ENCODE measurements at regions not wholly inside any gene's neighbourhood (a gene's known extent, or its start where the extent isn't known, plus 50 kb on each side); places are given as distances from the start of the nearest gene placed in this dataset.

DNA sequence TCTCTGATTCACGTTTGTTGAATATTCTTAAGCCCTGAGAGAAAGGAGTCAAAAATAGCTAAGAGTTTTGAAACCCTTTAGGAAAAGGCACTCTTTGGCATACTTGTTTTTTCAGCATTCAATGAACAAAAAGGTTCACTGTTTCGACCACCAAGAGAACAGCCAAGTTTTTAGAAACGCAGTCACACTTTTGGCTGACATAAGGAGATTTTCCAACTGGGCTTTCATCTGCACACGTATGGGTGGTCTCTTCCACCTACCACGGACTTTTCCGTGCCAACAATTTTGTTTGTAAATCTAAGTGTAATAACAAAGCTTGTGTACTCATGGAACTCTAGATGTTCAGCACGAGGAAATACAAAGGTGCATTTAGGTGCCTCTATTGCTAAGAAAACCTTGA, 270.3 kb downstream of the WDR11 start:
- Histone ChIP-seq H3K9me2 (ENCODE audit: insufficient read depth) (peaks cover 6% of the 10 kb centered on the region; the same call in 1 of the 2 replicates), H3K79me2 (replicated peaks; ENCODE audit: insufficient read depth) (no peaks in the 10 kb centered on the region), H3F3A (replicated peaks; ENCODE audit: low read depth) (no peaks in the 10 kb centered on the region), H3K4me2 (no peak overlapping the region), H2AFZ (no peak overlapping the region), H3K27me3 (ENCODE audit: insufficient read depth) (no peaks in the 10 kb centered on the region), H3K36me3 (ENCODE audit: insufficient read depth) (no peaks in the 10 kb centered on the region; the same call in 1 of the 2 replicates), H4K20me1 (replicated peaks; ENCODE audit: insufficient read depth) (no peaks in the 10 kb centered on the region), H3K4me3 (no peak overlapping the region), H3K4me1 (ENCODE audit: insufficient read depth) (no peaks in the 10 kb centered on the region), H3K27ac (ENCODE audit: low read depth) (no peak overlapping the region)
- DNase-seq (ENCODE audit: low spot score), result no peak
- Mint-ChIP-seq H3K27me3 (ENCODE audit: insufficient read depth, low read depth, poor library complexity) (no peaks in the 10 kb centered on the region), H3K4me3 (no peak overlapping the region), H3K4me1 (no peaks in the 10 kb centered on the region), H3K9me3 (peaks cover 6% of the 10 kb centered on the region), H3K36me3 (ENCODE audit: low read depth) (0 out of 3 replicates have a peak, but pooled peaks cover 2% of the 10 kb centered on the region), H3K27ac (no peak overlapping the region)
- no peak for TF ChIP-seq CREB1 (CRISPR knock-in tag; IDR thresholded peaks at IDR 0.05; ENCODE audit: low read depth)
- TF ChIP-seq, protein P1, sequence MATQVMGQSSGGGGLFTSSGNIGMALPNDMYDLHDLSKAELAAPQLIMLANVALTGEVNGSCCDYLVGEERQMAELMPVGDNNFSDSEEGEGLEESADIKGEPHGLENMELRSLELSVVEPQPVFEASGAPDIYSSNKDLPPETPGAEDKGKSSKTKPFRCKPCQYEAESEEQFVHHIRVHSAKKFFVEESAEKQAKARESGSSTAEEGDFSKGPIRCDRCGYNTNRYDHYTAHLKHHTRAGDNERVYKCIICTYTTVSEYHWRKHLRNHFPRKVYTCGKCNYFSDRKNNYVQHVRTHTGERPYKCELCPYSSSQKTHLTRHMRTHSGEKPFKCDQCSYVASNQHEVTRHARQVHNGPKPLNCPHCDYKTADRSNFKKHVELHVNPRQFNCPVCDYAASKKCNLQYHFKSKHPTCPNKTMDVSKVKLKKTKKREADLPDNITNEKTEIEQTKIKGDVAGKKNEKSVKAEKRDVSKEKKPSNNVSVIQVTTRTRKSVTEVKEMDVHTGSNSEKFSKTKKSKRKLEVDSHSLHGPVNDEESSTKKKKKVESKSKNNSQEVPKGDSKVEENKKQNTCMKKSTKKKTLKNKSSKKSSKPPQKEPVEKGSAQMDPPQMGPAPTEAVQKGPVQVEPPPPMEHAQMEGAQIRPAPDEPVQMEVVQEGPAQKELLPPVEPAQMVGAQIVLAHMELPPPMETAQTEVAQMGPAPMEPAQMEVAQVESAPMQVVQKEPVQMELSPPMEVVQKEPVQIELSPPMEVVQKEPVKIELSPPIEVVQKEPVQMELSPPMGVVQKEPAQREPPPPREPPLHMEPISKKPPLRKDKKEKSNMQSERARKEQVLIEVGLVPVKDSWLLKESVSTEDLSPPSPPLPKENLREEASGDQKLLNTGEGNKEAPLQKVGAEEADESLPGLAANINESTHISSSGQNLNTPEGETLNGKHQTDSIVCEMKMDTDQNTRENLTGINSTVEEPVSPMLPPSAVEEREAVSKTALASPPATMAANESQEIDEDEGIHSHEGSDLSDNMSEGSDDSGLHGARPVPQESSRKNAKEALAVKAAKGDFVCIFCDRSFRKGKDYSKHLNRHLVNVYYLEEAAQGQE (IDR thresholded peaks at IDR 0.05; ENCODE audit: unreplicated experiment), result no peak
- TF ChIP-seq, protein P2, sequence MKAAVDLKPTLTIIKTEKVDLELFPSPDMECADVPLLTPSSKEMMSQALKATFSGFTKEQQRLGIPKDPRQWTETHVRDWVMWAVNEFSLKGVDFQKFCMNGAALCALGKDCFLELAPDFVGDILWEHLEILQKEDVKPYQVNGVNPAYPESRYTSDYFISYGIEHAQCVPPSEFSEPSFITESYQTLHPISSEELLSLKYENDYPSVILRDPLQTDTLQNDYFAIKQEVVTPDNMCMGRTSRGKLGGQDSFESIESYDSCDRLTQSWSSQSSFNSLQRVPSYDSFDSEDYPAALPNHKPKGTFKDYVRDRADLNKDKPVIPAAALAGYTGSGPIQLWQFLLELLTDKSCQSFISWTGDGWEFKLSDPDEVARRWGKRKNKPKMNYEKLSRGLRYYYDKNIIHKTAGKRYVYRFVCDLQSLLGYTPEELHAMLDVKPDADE (IDR thresholded peaks at IDR 0.05), result no peak
- no peak for TF ChIP-seq EZH2 (IDR thresholded peaks at IDR 0.05; ENCODE audit: low read depth, unreplicated experiment)
- TF ChIP-seq, protein P3, sequence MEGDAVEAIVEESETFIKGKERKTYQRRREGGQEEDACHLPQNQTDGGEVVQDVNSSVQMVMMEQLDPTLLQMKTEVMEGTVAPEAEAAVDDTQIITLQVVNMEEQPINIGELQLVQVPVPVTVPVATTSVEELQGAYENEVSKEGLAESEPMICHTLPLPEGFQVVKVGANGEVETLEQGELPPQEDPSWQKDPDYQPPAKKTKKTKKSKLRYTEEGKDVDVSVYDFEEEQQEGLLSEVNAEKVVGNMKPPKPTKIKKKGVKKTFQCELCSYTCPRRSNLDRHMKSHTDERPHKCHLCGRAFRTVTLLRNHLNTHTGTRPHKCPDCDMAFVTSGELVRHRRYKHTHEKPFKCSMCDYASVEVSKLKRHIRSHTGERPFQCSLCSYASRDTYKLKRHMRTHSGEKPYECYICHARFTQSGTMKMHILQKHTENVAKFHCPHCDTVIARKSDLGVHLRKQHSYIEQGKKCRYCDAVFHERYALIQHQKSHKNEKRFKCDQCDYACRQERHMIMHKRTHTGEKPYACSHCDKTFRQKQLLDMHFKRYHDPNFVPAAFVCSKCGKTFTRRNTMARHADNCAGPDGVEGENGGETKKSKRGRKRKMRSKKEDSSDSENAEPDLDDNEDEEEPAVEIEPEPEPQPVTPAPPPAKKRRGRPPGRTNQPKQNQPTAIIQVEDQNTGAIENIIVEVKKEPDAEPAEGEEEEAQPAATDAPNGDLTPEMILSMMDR (conservative IDR thresholded peaks at IDR 0.05; ENCODE audit: low read depth in 2 of 2), result no peak
- no peak for TF ChIP-seq ZNF114 (CRISPR knock-in tag; IDR thresholded peaks at IDR 0.05)
- no peak for TF ChIP-seq EZH2phosphoT487 (IDR thresholded peaks at IDR 0.05; ENCODE audit: unreplicated experiment)
- no peak for TF ChIP-seq STAT1 (IDR thresholded peaks at IDR 0.05; ENCODE audit: unreplicated experiment)
- no peak for TF ChIP-seq POLR2AphosphoS5 (IDR thresholded peaks at IDR 0.05; ENCODE audit: low read depth)
- no peak for ATAC-seq

Measured in GM23338 (cell line).